GM20431 (cell line): ENCODE measurements at regions not wholly inside any gene's neighbourhood (a gene's known extent, or its start where the extent isn't known, plus 50 kb on each side); places are given as distances from the start of the nearest gene placed in this dataset.

ENCODE experiments used
- in situ Hi-C: fragments of 300-500 bp; cut with MseI, MboI; formaldehyde crosslinking; loops from one replicate; pipeline ENCODE4 v1.15.0; 2020; ENCODE audit warnings: low sequenced_read_pairs; ENCODE audit not compliant: unreplicated experiment

DNA sequence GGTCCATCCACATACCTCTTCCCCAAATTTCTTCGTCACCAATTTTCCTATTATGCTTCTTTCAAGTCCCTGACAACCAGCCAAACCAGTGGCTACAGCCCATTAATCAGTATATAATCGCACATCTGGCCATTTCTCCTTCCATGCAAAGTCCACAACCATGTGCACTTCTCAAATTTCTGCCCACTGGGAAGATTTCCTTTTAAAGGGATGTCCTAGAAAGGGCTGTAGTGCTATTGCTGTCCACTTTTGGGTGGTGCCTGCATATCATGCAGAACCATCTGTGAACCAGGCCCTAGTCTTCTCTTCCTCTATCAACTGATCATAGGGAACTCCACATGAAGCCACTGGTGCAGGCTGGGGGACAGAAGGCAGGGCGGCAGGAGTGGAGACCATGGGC is 55.2 kb upstream of the MID1IP1 start:
- in situ Hi-C loops = no loop called here

DNA sequence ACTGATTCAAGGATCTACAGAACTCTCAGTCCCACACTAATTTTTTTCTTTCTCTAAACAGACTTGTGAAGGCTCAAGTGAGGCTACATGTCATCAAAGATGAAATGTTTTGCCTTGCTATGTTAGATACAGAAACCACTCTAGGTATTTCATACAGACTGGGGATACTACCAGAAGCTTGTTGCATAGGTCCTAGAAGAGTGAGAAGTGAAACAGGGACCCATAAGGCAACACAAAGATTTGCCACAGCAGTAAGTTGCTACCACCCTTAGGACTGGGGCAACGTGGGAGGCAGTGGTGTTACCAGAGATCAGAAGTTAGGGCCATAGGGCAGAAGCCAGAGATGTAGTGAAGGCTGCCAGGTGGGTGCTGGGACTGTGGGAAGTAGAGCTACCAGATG is 50.7 kb upstream of the MID1IP1 start:
- in situ Hi-C loops = loop anchor here (25.0 kb wide), 2 partner anchors 237 to 387 kb away; no protein-coding TSS in a partner anchor
